GM21576 (cell line): ENCODE measurements at regions not wholly inside any gene's neighbourhood (a gene's known extent, or its start where the extent isn't known, plus 50 kb on each side); places are given as distances from the start of the nearest gene placed in this dataset.
"Not testable (repeated sequence)": the region's sequence is repeated elsewhere in the genome, so short reads cannot be mapped to it uniquely, and the experiment has no call there.

Experiments used
- ATAC-seq: cut with Tn5 transposase; IDR thresholded peaks from one replicate; pipeline ENCODE4 v1.9.1; 2021; ENCODE audit warnings: mild to moderate bottlenecking, moderate library complexity; ENCODE audit not compliant: unreplicated experiment

DNA sequence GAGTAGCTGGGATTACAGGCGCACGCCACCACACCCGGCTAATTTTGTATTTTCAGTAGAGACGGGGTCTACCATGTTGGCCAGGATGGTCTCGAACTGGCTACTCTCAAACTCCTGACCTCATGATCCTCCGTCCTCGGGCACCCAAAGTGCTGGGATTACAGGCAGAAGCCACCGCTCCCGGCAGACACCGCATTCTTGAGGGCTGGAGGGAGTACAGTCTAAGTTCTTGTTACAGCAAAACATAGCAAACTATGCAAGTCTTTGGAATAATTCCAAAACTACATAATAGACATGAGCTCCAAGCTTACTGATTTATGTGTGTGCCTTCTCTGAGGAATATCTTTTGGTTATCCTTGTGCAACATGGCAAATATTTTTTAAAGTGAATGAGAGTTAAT lies 299.1 kb upstream of the ZNF658 start:
- ATAC-seq: not testable (repeated sequence)

- ATAC-seq: not testable (repeated sequence)
Measured at GRCh38 chr9:66631521-66632046, 268.9 kb upstream of the ZNF658 start.

DNA sequence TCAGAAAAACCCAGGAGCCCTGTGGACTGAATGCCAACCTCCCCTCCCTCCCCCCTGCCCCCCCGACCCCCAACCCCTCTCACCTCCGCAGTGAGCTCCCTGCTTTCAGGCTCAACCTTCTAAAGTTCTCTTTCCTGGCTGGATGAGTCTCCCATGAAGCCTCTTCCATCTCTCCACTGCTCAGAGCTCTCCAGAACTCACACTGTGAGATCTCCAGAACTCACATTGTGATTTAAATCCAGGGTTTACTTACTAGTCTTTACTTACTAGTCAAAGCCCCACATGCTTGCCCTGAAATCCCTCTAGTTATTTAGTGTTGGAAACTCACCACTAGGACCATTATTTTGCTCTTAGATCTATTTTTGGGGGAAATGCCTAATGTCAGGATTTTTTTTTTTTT lies 252.8 kb upstream of the ZNF658 start:
- ATAC-seq: not testable (repeated sequence)

DNA sequence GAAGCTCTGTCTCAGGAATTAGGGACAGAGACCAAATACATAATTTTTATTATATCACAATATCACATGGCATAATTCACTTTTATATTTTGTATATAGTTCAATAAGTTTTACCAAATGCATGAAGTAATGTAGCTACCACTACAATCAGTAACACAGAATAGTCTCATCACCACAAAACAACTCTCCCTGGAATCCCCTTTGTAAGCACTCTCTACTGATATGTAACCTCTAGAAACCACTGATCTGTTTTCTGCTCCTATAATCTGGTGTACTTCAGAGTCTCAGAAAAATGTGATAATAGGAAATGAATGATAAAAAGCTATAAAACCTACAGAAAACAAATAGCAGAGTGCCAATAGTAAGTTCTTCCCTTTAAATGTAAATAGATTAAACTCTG lies 210.3 kb upstream of the ZNF658 start:
- ATAC-seq: not testable (repeated sequence)

- peak; percentile 77 for ATAC-seq
Measured at GRCh38 chr9:66695561-66696240, 204.8 kb upstream of the ZNF658 start.

- not testable (repeated sequence) for ATAC-seq
Measured at GRCh38 chr9:66697343-66698065, 203.0 kb upstream of the ZNF658 start.

DNA sequence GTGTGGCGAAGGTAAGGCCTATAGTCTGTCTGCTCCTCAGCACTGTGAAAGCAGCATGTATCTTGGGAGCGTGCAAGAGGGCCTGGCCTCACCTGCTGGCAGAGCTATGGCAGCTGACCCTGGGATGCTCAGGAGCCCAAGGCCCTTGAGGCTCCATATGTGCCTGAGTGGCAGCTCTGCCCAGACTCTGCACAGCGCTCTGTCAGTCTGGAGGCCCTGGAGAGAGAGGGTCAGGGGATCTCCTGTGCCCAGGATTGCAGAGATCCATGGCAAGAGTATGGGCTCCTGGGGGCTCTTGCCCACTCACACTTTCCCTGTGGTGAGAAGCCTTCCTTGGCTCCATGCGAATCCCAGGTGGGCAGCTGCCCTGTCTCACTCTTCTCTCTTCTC lies 202.5 kb upstream of the ZNF658 start:
- ATAC-seq: not testable (repeated sequence)

GRCh38 chr9:66701411-66702377 lies 198.8 kb upstream of the ZNF658 start:
- not testable (repeated sequence) for ATAC-seq

GRCh38 chr9:66711553-66711952 lies 189.0 kb upstream of the ZNF658 start:
- ATAC-seq: not testable (repeated sequence)

DNA sequence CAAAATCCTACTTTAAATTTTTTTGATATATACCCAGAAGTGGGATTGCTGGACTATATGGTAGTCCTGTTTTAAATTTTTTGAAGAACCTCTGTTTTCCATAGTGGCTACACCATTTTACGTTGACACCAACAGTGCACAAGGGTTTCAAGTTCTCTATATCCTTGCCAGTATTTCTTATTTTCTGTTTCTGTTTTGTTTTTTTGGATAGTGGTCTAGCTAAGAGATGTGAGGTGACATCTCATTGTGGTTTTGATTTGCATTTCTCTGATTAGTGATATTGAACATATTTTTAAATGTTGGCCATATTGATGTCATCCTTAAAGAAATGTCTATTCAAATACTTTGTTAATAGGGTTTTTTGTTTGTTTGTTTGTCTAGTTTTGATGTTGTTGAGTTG lies 187.7 kb upstream of the ZNF658 start:
- ATAC-seq: peak; percentile 57

DNA sequence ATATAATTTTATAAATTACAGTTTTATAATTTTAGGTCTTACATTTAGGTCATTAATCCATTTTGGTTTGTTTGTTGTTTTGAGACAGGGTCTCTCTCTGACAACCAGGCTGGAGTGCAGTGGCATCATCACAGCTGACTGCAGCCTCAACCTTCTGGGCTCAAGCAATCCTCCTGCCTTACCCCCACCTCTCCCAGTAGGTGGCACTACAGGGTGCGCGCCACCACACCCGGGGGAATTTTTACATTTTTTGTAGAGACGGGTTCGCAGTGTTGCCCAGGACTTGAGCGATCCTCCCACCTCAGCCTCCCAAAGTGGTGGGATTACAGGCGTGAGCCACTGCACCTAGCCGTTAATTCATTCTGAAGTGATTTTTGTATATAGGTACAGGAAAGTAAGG lies 187.0 kb upstream of the ZNF658 start:
- ATAC-seq: not testable (repeated sequence)

DNA sequence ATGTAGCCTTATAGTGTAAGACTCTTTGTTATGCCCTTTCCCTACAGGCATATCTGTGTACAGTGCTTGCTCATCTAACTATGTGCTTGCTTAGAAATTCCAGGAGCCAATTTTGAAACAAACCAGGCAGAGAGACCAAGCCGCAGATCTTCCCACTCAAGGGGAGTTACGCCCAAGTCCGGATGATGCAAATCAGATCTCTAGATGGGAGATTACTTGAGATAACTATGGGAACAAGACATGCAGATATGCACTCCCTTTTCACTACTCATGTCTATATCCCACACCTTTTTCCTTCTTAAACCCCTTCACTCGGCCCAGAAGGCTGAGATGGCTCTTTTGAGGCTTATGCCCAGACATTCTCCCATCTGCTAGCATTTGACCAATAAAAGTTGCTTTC lies 179.7 kb upstream of the ZNF658 start:
- ATAC-seq: not testable (repeated sequence)

DNA sequence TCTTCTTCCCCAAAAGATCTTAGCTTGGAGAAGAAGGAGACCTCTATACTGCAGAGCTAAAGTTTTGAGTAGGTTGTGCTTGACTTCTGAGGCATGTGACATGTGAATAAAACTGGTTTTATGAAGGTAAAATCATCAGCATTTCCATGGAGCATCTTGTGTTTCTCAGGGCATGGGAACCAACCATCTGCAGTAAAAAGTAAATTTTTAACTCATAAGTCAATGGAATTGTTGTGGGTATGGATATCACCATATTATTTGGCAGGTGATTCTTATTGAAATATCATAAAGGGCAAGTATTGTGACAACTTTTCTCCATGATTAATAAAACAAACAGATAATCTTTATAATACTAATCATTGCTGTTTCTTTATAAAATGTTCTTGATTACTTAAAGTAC lies 173.0 kb upstream of the ZNF658 start:
- not testable (repeated sequence) for ATAC-seq

- not testable (repeated sequence) for ATAC-seq
Measured at GRCh38 chr9:66736686-66737085, 163.8 kb upstream of the ZNF658 start.

GRCh38 chr9:66738418-66738817 lies 162.1 kb upstream of the ZNF658 start:
- not testable (repeated sequence) for ATAC-seq

GRCh38 chr9:66740136-66740535 lies 160.4 kb upstream of the ZNF658 start:
- ATAC-seq: not testable (repeated sequence)

DNA sequence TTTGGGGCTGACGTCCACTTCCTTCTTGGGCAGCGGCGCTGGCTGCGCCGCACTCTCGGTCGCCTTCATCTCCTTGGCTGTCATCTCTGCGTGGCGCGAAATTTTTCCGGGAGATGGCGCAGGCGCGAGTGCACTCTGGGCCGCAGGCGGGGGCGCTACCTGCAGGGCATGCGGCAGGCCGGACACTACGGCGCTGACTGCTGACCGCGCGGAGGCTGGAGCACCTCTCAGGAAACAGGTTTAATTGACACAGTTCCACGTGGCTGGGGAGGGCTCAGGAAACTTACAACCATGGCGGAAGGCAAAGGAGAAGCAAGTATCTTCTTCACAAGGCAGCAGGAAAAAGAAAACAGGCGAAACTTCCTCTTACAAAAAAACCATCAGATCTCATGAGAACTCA lies 154.7 kb upstream of the ZNF658 start:
- not testable (repeated sequence) for ATAC-seq

GRCh38 chr9:66752324-66752923 lies 148.1 kb upstream of the ZNF658 start:
- ATAC-seq: not testable (repeated sequence)

DNA sequence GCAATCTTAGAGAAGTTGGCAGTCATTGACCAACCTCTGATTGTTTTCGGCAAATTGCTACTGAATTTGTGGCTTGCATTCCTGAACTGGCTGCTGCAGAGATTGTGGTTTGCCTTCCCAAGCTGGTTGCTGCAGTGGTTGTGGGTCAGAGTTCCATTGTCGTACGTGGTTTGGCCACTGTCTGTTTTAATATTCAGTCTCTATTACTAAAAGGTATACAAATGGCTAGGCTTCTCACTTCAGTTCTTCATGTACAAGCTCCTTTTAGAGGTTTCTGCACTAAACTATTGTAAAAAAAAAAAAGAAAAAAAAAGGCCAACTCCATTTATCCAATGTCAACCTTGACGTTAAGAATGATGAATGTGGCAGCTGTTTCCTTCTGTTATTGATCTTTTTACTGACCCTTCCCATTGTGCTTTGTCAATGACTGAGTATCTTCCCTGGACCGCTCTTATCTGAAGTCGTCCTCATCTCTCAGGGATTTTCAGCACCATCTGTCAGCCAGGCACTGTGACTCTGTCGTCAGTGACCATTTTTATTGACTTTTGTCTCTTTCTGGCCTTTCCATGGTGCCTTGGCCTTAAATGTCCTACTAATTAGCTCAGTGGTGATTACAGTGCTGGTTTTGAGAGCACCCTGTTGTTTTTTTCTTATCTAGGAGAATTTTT lies 140.6 kb upstream of the ZNF658 start:
- not testable (repeated sequence) for ATAC-seq
